SIG-M5 treated with dmso at 0.1 percent for 504 hours (cell line): ENCODE measurements at regions not wholly inside any gene's neighbourhood (a gene's known extent, or its start where the extent isn't known, plus 50 kb on each side); places are given as distances from the start of the nearest gene placed in this dataset.

Source experiments
- DNase-seq: peaks from one replicate; lab custom pipeline; 2025; ENCODE audit not compliant: unreplicated experiment; lab: John Stamatoyannopoulos, UW

DNA sequence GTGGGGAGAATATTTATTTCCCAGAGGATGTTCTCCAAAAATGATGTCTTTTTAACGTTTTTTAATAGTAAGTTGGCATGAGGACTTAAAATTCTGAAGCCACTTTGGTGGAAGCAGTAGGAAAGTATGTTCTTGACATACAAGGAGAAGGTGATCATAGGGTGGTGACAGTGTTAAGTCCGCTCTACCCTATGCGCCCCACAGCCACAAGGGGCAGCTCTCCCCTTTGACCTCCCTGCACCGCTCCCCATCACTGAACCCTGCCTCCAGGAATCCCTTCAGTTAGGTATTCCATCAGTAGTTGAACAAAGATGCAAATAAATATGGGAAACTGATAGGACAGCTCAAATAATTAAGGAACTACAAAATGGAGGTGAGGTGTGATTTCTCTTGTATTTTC, 111.4 kb downstream of the PLEKHG1 start:
- no peak for DNase-seq

DNA sequence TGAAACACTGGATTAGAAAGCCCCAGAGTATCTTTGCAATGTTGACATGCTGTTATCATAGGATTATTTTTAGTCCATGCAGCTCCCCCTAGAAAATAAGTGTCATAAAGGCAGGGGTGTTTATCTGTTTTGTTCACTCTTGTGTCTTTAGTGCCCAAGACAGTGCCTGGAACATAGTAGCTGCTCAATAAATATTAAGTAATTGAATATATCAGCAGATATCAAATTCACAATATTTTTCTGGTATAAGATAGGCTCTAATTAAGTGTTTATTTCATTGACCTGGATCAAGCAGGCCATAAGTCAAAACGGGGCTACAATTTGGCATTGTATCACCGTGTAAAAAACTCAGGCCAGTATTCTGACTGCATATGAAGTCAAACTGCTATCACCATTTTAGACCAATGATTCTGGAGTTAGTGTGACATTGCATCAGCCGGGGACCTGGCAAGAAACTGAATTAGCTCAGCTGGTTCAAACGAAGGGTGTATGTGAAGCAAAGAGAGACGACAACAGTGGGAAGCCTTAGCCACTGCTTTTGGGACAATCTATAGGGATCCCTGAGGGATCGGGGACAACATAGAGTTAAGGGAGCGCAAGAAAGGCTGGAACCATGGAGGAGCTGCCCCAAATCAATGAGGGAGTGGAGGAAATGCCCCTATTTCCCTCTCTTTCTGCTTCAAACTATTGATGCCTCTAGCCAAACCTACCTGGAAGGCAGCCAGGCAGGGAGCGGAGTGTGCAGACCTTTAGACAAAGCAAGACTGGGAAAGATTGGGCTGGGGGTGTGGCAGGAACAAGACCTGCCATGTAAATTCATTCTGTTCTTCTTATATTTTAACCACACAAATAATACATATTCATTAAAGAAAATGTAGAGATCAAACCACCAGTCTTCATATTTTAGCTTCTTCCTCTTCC, 112.2 kb downstream of the PLEKHG1 start:
- no peak for DNase-seq

DNA sequence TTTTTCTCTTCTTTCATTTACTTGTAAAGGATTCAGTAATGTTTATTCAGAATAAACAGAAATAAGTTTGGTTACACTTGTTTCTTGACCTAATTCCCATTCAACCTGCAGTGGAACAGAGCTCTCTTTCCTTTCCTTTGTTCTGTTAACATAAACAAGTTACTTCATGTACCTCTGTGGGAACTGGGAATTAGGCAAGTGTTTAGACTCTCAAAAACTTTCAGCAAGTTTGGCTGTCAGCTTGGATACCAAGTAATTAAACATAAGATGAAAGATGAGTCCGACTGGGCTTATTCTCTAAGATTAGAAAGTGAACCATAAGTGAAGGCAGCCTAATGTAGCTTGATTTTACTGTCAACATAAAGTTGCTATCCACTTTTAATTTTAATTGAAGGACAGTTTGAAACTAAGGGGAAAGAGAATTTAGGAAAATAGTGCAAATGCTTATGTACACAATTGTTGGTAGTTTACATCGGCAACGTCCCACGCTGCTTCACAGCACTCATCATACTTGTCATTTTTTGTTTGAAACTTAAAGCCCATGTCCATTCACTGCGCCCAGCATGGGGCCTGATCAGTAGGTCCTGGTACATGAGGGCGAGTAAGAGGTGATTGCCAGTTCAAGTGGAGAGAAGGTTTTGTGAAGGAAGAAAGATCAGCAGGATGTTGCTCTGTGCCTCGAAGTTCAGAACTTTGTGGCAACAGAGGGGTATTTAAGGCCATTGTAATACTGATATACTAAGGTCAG, 113.0 kb downstream of the PLEKHG1 start:
- DNase-seq = no peak

DNA sequence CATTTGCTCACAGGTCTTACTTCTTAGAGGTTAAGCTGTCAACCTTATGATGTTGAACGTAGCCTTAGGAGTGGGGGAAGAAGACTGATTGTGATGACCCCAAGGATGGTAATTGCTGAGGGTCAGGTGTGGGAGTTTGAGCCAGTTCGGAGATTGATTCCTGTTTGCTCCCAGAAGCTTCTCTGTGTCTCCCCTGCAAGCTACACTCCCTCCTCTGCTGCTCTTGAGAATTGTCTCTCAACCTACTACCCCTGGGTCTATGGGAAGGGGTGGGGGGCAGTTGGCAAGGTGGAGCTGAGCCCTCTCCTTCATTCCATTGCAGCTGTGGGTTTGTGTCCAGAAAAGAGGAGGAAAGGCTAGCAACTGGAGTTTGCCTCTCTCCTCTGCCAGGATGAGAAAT, 113.8 kb downstream of the PLEKHG1 start:
- DNase-seq = no peak

DNA sequence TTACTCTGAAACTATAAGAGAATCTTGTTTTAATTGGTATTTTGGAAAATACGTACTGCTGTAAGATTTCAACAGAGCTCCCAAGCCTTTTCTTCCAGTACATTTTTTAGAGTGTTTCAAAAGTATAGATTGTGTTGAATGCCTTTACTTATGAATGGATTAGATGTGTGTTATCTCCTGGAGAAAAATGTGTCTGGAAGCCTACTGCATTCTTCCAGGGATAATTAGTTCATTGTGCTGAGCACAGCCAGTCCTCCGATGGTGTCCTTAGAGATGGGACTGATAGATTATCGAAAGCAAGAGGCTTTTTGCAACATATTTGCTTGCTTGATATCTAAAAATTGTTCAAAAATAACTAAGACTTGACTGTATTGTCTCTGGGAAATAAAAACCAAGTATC, 114.2 kb downstream of the PLEKHG1 start:
- DNase-seq = no peak

DNA sequence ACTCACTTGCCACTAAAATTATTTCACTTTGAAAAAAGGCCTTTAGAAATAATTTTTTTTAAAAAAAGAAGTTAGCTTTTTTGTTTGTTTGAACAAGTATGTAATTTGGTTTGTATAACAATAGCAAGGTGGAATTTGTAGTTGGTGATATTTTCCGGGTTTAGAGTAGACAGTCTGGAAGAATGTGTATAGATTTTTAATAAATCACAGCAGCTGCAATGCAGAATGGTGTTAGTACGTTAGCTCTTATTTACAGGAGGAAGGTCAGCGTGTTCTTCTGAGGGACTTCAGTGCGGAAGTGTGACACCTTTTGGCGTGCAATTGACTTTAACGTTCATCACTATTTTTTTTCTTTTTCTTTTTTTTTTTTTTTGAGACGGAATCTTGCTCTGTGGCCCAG, 115.4 kb downstream of the PLEKHG1 start:
- no peak for DNase-seq

DNA sequence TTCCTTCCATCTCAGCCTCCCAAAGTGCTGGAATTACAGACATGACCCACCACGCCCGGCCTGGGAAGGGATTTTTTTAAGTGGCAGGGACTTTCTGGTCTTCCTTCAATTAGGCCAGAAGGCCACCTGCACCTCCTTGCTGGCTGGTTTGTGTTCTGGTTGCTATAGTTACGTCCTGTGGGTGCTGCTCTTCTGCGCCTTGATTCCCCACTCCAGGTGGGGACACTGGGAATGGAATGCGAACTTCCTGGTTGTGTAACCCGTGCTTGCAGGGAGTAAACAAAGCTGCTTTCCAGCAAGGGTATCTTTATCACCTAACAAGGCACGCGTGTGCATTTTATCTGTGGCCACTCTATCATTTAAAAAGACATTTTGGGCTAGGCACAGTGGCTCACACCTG, 117.7 kb downstream of the PLEKHG1 start:
- DNase-seq = peak; percentile 33

DNA sequence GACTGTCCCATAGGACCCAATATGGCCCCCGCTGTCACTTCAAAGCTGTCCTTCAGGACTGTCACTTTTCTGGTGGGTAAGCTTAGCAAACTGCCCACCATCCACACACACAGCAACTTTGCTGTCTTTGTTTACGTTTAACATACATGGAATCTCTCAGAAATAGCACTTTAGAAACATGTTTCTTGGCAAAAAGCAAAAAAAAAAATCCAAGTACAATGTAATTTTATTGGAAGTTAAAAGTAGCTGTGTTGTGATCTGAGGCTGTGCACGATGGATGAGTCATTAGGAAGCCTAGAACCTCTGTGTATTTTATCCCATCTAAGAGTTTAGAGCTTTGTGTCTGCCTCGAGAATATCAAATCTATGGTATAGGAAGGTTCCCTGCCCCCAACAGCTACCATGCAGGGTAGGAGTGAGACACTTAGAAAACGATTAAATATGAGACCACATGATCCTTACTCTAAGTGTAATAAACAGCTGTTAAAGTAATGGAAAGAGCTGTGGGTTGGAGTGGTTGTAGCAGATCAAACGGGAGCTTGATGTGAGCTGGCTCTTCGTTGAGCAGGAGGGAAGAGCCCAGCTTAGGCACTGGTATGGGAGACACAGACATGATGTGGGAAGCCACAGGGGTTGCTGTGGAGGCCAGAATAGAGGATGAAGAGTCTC, 119.5 kb downstream of the PLEKHG1 start:
- DNase-seq = no peak

DNA sequence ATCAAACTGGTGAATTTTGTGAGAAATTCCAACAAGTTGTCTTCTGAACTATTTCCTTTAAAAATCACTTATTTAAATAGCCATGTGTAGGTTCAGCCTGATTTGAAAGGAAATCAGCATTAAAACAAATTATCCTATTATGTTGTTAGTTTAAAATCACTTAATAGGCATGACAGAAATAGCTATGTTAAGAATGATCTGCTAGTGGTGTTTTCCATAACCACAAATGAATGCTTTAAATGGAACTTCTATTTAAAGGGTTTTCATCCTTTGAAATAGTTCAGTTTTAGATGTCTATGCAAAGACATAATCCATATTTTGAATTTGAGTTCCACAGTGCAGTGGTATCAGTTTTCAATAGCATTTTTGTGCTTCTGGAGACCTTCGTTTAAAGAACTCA, 120.1 kb downstream of the PLEKHG1 start:
- DNase-seq = no peak

DNA sequence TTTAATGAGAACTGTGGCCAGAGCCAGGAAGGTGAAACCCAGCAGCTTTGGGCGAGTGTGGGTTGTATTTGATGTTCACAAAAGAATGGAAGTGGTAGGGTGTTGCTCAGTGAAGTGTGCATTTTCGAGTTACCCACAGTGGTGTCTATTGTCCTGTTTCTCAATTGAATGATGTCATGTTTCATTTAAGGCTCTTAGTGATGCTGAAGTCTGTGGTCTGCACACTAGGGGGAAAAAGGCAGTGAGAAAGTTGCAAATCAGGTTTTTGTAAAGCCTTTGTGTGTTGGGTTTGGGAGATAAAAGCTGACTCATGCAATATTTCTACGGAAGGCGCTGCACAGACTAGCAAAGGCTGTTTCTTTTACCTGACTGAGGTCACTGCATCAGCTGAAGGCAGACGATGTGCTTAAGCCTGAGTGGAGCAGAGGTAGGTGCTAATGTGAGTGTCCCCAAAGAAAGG, 121.1 kb downstream of the PLEKHG1 start:
- DNase-seq = peak; percentile 33

DNA sequence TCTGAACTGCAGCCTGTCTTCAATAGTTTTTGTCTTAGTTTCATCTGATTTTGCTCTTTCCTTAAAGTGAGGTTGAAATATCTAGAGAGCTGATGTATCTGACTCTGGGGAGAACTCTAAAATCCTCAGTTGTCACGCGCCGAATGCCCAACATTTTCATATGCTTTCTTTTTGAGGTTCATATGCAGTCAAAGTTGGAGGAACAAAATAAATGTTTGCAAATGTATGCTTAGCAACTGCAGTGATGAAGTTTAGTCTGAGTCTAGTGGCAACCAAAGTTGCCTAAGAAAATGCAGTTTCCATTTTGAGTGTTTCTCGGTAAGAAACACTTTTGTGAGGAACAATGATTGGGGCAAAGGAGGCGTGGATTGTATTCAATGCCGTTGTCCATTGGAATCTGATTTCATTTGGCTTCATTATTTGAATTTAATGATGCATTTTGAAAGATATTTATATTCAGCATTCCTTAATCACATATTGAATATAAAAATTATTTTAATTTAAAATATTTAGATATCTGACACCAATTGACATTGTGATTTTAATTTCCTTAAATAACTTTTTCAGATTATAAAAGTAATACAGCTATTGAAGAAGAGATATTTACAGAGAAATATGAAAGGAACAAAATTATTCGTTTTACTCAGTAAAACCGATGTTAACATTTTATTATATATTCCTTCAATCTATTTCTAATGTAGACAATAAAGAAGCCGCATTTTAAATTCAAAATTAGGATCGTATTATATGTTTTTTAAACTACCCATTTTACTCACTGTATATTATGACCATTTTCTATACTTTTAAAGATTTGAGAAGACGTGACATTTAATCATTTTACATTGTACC, 122.0 kb downstream of the PLEKHG1 start:
- DNase-seq = no peak

DNA sequence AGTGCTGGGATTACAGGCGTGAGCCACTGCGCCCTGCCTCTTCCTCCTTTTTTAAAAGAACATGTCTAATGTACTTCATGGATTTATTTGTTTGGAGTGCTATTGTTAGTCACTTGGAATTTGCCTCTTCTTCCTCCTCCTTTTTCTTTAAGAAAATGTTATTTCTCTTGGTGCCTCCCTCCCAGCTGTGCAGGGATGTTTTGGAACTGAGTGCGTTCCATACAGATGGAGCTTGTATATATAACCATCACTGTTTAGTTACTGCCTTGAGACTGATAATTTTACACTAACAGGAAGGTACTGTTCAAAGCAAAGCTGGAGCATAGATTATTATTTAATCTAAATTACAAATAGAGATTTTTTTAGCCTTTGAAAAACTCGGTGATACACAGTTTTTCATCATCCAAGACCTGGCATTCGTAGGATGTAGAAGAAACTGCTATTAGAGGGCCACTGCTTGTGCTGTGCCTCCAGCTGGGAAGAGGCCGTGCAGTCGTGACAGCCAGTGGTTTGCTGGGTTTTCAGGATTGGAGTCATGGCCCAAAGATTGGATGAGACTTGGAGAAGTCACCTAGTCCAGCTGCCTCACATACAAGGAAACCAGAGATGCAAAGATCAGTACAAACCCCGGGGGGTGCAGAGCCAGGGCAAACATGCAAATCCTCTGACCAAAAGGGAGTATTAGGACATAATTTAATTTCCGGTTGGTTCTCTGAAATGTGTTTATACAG, 123.1 kb downstream of the PLEKHG1 start:
- no peak for DNase-seq

DNA sequence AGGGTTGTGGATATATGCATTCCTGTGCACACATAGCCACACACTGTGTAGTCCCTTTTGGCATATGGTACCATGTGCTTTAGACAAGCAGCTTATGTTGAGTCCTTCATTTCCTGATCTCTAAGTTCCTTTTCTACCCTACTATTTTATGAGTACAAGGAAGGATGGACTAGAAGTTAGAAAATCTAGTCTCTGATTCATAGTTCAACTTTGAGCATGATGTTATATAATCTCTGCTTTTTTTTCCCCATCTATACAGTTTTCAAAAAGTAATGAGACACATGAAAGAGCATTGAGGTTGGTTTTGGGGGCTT, 123.6 kb downstream of the PLEKHG1 start:
- DNase-seq = no peak

DNA sequence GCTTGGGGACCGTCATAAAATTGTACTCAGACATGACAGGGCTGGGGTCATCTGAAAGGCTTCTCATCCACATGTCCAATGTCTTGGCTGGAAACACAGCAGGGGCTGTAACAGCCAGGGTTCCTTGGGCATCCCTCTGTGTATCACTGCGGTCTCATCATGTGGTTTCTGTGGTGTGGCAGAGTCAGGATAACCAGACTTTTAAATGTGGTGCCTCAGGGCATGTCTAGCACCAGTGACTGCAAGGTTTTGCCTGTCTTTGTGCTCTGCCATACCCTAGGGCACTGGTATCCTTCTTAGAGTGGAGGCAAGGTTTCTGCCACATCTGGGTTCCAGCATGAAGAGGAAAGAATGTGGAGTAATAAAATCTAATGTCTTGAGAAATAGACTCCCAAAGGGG, 124.2 kb downstream of the PLEKHG1 start:
- no peak for DNase-seq

DNA sequence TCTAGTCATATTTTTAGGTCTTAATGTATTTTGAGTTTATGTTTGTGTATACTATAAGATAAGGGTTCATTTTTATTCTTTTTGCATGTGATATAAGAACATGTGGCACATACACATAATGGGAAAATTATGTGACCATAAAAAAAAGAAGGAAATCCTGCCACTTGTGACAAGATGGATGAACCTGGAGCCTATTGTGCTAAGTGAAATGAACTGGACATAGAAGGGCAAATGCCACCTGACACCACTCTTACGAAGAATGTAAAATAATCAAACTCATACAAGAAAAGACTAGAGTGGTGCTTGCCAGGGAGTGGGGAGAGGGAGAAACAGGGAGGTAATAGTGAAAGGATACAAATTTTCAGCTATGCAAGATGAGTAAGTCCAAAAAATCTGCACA, 126.1 kb downstream of the PLEKHG1 start:
- DNase-seq = no peak

DNA sequence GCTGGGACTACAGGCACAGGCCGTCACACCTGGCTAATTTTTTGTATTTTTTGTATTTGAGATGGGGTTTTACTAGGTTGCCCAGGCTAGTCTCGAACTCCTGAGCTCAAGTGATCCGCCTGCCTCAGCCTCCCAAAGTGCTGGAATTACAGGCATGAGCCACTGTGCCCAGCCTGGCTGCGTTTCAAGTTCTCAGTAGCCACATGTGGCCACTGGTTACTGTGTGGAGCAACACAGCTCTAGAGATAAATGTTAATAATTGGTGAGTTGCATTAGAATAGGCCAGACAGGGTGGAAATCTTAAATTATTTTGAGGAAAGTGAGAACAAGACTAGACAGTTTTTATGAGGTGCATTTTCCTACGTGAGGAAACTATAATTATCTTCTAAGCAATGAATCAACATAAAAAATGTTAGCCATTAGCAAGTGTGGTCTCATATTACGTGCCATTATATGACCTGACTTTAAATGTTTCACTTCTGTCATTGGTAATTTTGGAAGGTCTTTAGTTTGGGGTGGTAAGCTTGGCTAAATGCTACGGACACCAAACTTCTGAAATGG, 129.6 kb downstream of the PLEKHG1 start:
- DNase-seq = no peak

DNA sequence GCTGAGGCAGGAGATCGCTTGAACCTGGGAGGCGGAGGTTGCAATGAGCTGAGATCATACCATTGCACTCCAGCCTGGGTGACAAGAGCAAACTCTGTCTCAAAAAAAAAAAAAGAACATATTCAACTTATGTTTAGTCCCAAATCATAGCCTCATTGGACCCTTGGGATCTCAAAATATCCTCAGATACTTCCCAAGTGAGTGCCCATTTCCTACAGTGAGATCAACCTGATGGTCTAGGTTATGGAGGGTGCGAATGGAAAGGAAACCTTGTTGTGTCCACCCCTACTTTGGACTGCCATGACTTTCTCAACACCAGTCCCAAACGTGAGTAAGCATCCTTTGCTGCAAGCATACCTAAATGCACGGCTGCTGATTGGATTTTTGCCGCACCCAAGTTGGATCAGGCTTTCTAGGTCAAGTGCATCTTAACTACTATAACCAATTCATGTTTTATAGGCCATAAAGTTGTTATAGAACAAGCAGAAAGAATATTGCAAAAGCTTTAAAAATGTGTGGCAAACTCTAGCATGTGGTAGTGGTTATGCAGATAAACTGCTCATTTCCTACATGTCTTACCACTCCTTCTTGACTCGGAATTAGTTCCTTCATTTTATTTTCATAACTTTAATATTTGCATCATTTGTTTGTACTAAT, 131.2 kb downstream of the PLEKHG1 start:
- no peak for DNase-seq

DNA sequence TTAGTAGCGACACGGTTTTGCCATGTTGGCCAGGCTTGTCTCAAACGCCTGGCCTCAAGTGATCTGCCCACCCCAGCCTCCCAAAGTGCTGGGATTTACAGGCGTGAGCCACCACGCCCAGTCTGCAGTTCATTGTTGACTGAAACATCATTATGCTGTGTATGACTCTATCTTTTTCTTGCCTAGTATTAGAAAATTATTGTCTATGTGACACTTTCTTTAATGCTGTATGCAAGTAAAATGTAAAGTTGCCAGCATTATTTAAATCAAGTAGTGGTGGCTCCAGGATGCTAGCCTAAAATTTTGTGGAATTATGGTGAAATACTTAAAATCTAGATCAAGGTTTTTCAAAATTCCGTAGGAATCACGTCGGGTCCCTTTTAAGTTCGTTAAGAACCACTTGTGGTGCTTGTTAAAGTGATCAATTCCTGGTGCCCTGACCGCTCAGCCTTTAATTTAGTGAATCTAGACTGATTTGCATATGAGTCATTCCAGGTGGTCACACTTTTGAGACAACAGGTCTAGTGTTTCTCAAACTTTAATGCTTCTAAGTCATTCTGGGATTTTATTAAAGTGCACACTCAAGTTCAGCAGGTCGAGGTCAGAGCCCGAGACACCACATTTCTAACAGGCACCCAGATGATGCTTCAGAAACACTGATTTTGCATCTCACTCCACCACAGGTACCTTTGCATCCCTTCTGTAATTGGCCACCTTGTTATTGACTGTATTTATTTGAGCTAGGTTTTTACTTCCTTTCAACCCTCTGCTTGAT, 132.6 kb upstream of the MTHFD1L start:
- DNase-seq = no peak

DNA sequence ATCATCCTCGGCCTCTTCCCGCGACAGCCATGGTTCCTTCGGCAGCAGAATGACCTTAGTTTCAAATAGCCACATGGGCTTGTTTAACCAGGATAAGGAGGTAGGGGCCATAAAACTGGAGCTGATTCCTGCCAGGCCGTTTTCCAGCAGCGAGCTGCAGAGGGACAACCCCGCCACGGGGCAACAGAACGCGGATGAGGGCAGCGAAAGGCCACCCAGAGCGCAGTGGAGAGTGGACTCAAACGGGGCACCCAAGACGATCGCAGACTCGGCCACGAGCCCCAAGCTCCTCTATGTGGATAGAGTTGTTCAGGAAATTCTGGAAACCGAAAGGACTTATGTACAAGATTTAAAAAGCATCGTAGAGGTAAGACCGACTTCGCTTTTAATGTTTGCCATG, 131.8 kb upstream of the MTHFD1L start:
- no peak for DNase-seq
